ENCODE measurements at regions not wholly inside any gene's neighbourhood (a gene's known extent, or its start where the extent isn't known, plus 50 kb on each side); places are given as distances from the start of the nearest gene placed in this dataset.
A peak's percentile ranks its signal among the peaks of the same experiment; 100 is the strongest.

DNA sequence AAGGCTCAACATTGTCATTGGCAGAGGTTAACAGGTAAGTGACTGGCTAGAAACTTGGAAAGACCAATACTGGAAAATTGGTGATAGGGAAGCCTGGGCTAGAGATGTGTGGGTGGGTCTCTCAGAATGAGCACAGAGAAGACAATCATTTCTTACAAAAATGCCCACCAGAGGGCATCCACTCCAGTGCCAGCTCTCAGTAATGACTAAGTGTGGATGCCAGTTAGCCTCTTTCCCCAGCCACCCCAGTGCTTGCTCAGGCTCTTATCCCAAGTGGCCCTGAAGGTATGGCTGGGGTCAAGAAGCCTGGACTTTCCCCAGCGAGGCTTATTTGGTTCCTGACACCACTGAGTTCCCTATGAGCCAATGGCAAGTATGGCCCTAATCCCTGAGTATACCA is 115.9 kb upstream of the ST8SIA2 start:
- 67 to 79% methylated on average over 1 of the region's 1 CpG for WGBS, 2 donors
- H3K4me3 ChIP-seq, result no peak overlapping the region
- H3K9me3 ChIP-seq, result no peaks in the 10 kb centered on the region
- H3K4me1 ChIP-seq, result no peaks in the 10 kb centered on the region
- H3K27ac ChIP-seq, result no peak overlapping the region
- no peak for TF ChIP-seq EP300 (IDR thresholded peaks at IDR 0.05)
- TF ChIP-seq CTCF (IDR thresholded peaks at IDR 0.05), result peak in 1 of 5 experiments; percentile 10
- TF ChIP-seq POLR2A (IDR thresholded peaks at IDR 0.05), result no peak
- H3K27me3 ChIP-seq, result no peaks in the 10 kb centered on the region
- peak in 1 of 2 donors; percentile 5 for DNase-seq (ENCODE audit: low spot score in 2 of 2)
- no peaks in the 10 kb centered on the region for H3K36me3 ChIP-seq

GRCh38 chr15:92283813-92284212 is 109.9 kb upstream of the ST8SIA2 start:
- no peak overlapping the region for H3K4me3 ChIP-seq
- WGBS, 2 donors, result 32 to 39% methylated on average over 2 of the region's 2 CpGs
- no peak overlapping the region for H3K27ac ChIP-seq
- TF ChIP-seq EP300 (IDR thresholded peaks at IDR 0.05) (no peak), POLR2A (IDR thresholded peaks at IDR 0.05) (no peak), CTCF (IDR thresholded peaks at IDR 0.05) (no peak)
- H3K9me3 ChIP-seq, result no peaks in the 10 kb centered on the region
- no peak for DNase-seq (ENCODE audit: low spot score in 2 of 2)
- H3K36me3 ChIP-seq, result no peaks in the 10 kb centered on the region
- H3K27me3 ChIP-seq, result no peaks in the 10 kb centered on the region
- H3K4me1 ChIP-seq, result no peaks in the 10 kb centered on the region

DNA sequence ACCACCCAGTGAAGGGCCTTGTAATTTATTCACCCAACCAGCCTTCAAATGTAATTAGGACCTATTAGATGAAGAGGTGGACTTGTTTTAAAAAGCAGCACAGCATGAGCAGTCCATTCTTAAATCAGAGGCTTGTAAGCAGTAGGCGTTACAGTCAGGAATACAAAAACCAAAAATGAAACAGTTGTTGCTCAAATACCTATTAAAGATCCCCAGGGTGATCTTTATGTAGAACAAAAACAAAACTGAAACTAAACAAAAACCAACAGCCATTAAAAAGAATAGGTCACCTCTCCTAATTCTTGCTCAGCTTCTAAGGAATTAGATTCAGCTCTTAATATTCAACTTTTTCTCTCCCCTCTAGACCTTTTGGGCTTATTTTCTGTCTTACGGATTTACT is 104.9 kb upstream of the ST8SIA2 start:
- H3K9me3 ChIP-seq, result no peaks in the 10 kb centered on the region
- no peaks in the 10 kb centered on the region for H3K36me3 ChIP-seq
- peaks cover 0 to 10% of the 10 kb centered on the region in 2 donors for H3K27me3 ChIP-seq
- no peak overlapping the region for H3K4me3 ChIP-seq
- DNase-seq (ENCODE audit: low spot score in 2 of 2), result no peak
- no peak overlapping the region for H3K27ac ChIP-seq
- no peak for TF ChIP-seq POLR2A (IDR thresholded peaks at IDR 0.05)
- TF ChIP-seq EP300 (IDR thresholded peaks at IDR 0.05), result no peak
- TF ChIP-seq CTCF (IDR thresholded peaks at IDR 0.05), result no peak
- H3K4me1 ChIP-seq, result no peaks in the 10 kb centered on the region
- WGBS, 2 donors, result 59 to 63% methylated on average over 2 of the region's 2 CpGs

GRCh38 chr15:92289733-92290132 is 103.9 kb upstream of the ST8SIA2 start:
- Histone ChIP-seq H3K27ac (no peak overlapping the region), H3K27me3 (peaks cover 0 to 10% of the 10 kb centered on the region in 2 donors), H3K36me3 (no peaks in the 10 kb centered on the region), H3K4me1 (no peaks in the 10 kb centered on the region), H3K9me3 (no peaks in the 10 kb centered on the region), H3K4me3 (no peak overlapping the region)
- DNase-seq (ENCODE audit: low spot score in 2 of 2), result no peak
- WGBS, 2 donors, result 78 to 80% methylated on average over 4 of the region's 4 CpGs
- TF ChIP-seq EP300 (IDR thresholded peaks at IDR 0.05) (no peak), CTCF (IDR thresholded peaks at IDR 0.05) (no peak), POLR2A (IDR thresholded peaks at IDR 0.05) (no peak)

DNA sequence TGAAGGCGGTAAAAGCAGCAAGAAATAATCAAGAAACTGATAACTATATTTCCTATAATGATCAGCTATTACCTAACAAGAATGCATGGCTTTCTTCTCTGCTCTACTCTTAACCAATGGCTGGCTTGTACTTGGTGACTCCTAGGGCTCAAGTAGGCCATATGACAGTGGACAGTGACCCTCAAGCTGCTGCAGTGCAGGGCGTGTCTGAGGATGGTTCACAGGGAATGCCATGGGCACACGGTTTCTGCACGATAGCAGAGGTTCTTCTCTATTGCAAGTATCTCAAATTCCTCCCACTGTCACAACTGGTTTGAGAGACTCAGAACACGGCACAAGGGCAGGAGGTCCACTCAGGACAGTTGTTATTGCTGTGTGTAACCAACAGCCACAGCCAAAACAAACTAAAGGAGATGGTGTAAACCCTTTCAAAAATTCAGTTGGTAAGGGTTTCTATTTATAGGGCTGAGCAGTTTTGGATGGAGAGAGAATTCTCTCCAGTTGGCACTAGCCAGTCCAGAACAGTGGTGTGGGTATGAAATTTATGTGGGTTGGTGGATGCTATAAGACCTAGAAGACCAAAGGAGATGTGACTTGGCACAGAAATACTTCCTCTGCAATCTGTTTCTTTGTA is 103.2 kb upstream of the ST8SIA2 start:
- Histone ChIP-seq H3K9me3 (no peaks in the 10 kb centered on the region), H3K27me3 (peaks cover 0 to 10% of the 10 kb centered on the region in 2 donors), H3K36me3 (no peaks in the 10 kb centered on the region), H3K27ac (no peak overlapping the region), H3K4me1 (no peaks in the 10 kb centered on the region), H3K4me3 (no peak overlapping the region)
- no peak for DNase-seq (ENCODE audit: low spot score in 2 of 2)
- TF ChIP-seq EP300 (IDR thresholded peaks at IDR 0.05), result no peak
- no peak for TF ChIP-seq CTCF (IDR thresholded peaks at IDR 0.05)
- 81% methylated on average over 5 of the region's 5 CpGs for WGBS, 2 donors
